K562 (cell line): ENCODE measurements at regions not wholly inside any gene's neighbourhood (a gene's known extent, or its start where the extent isn't known, plus 50 kb on each side); places are given as distances from the start of the nearest gene placed in this dataset.

ENCODE experiments used
- ATAC-seq: fragments of 200-7000 bp; cut with Tn5 transposase; 3 replicates; pipeline ENCODE4 v1.9.1; 2020; ENCODE audit warnings: moderate library complexity
- BruUV-seq: library from RNA; stranded (reverse); fragments of 400-500 nt; replicated peaks from 2 replicates; lab custom pipeline; 2021; lab: Mats Ljungman, UMichigan
- CTCF ChIA-PET: fragments of 300-600 bp; formaldehyde crosslinking; extraction: SDS; loops from one replicate; lab custom pipeline; 2021; ENCODE audit warnings: low intra/inter-chr PET ratio; lab: Yijun Ruan, JAX
- POLR2A ChIA-PET: fragments of 300-600, 350-650 bp; sonication (Branson Sonifier 250); formaldehyde crosslinking; extraction: SDS; loops from one replicate; lab custom pipeline; 2021; ENCODE audit warnings: antibody characterized with exemption, inconsistent platforms; lab: Yijun Ruan, JAX
- DNase-seq, 4 experiments: peaks; one replicate each; pipeline versions ENCODE4 v3.0.0 to v3.0.0-alpha.2; 2011 to 2018; ENCODE audit warnings: low spot score in 3 of 4, mixed read lengths in 3 of 4; ENCODE audit errors: extremely low read depth in 1 of 4
- FAIRE-seq: peaks from 2 replicates; lab custom pipeline; 2011; peaks lifted over from hg19 to GRCh38; lab: Jason Lieb, UNC
- H2AFZ ChIP-seq: 2 replicates; pipeline ENCODE4 v1.6.0; 2011; ENCODE audit warnings: low read depth, low read length, control low read depth, inconsistent platforms
- H3K27ac ChIP-seq: fragments of 200-600 bp; 3 replicates; pipeline ENCODE4 v1.8.0; 2011; ENCODE audit warnings: low read depth, mild to moderate bottlenecking, control low read depth, inconsistent platforms, low read length, moderate library complexity, mixed read lengths; ENCODE audit errors: extremely low read depth
- H3K27me3 ChIP-seq, 2 experiments: fragments of 300-600 bp in 1 of 2; 2 replicates in 1 of 2; 3 replicates in 1 of 2; pipeline versions ENCODE4 v1.6.0 to v1.8.0; 2011; ENCODE audit warnings: inconsistent platforms in 2 of 2, low read length in 2 of 2, mild to moderate bottlenecking in 1 of 2, mixed read lengths in 1 of 2, moderate library complexity in 1 of 2; ENCODE audit not compliant: control insufficient read depth in 2 of 2, insufficient read depth in 2 of 2
- H3K36me3 ChIP-seq: fragments of 300-600 bp; 3 replicates; pipeline ENCODE4 v1.8.0; 2011; ENCODE audit warnings: mild to moderate bottlenecking, low read length, inconsistent platforms; ENCODE audit not compliant: control insufficient read depth, insufficient read depth
- H3K4me1 ChIP-seq, 2 experiments: fragments of 200-600 bp in 1 of 2; replicated peaks in 1 of 2; 2 replicates in 1 of 2; 3 replicates in 1 of 2; pipeline versions ENCODE4 v1.5.1 to v1.8.0; 2011; ENCODE audit warnings: inconsistent platforms in 2 of 2, low read length in 2 of 2, mild to moderate bottlenecking in 1 of 2, mixed read lengths in 1 of 2, moderate library complexity in 1 of 2; ENCODE audit not compliant: control insufficient read depth in 2 of 2, insufficient read depth in 2 of 2
- H3K4me2 ChIP-seq: 2 replicates; pipeline ENCODE4 v1.6.1; 2011; ENCODE audit warnings: low read length, control low read depth, inconsistent platforms, mixed read lengths; ENCODE audit not compliant: insufficient read depth
- H3K4me3 ChIP-seq: fragments of 200-600 bp; sonication (generic), shearing (Covaris generic); 2 replicates; pipeline ENCODE4 v1.5.1; 2016; ENCODE audit warnings: control low read depth, inconsistent platforms
- H3K79me2 ChIP-seq: fragments of 200-600 bp; 3 replicates; pipeline ENCODE4 v1.8.0; 2011; ENCODE audit warnings: low read length, inconsistent platforms; ENCODE audit not compliant: control insufficient read depth, insufficient read depth
- H3K9ac ChIP-seq, 2 experiments: 2 replicates each; pipeline versions ENCODE4 v1.6.0 to v1.6.1; 2011; ENCODE audit warnings: low read depth in 2 of 2, low read length in 2 of 2, control low read depth in 1 of 2, inconsistent platforms in 1 of 2, mild to moderate bottlenecking in 1 of 2, mixed read lengths in 1 of 2; ENCODE audit not compliant: insufficient read depth in 1 of 2
- H3K9me1 ChIP-seq: one replicate; pipeline ENCODE4 v1.6.0; 2011; ENCODE audit warnings: inconsistent platforms, mild to moderate bottlenecking, low read length, moderate library complexity; ENCODE audit not compliant: control insufficient read depth, insufficient read depth
- H3K9me3 ChIP-seq: replicated peaks from 2 replicates; pipeline ENCODE4 v1.5.1; 2011; ENCODE audit warnings: low read depth, low read length, inconsistent platforms; ENCODE audit not compliant: control insufficient read depth, insufficient read depth
- H4K20me1 ChIP-seq: replicated peaks from 2 replicates; pipeline ENCODE4 v1.6.1; 2011; ENCODE audit warnings: low read length, inconsistent platforms, mixed read lengths; ENCODE audit not compliant: control insufficient read depth, insufficient read depth
- BRF2 ChIP-seq: IDR thresholded peaks from 3 replicates; pipeline ENCODE4 v1.6.1; 2011; ENCODE audit warnings: borderline replicate concordance, mild to moderate bottlenecking; ENCODE audit not compliant: insufficient read length, insufficient read depth
- HINFP ChIP-seq: fragments of 450-650 bp; conservative IDR thresholded peaks from 2 replicates; pipeline ENCODE4 v1.6.1; 2016; ENCODE audit warnings: missing genetic modification characterization, low read depth, mild to moderate bottlenecking, control low read depth, missing compliant biosample characterization
- KAT2B ChIP-seq: IDR thresholded peaks from one replicate; pipeline ENCODE4 v1.6.1; 2012; ENCODE audit warnings: low read depth, mild to moderate bottlenecking, control low read depth, inconsistent platforms, low read length, moderate library complexity
- NFRKB ChIP-seq: fragments of 450-650 bp; IDR thresholded peaks from 2 replicates; pipeline ENCODE4 v1.6.1; 2016; ENCODE audit warnings: low read depth
- ZNF592 ChIP-seq: fragments of 450-650 bp; IDR thresholded peaks from 2 replicates; pipeline ENCODE4 v1.6.1; 2017; ENCODE audit warnings: antibody characterized with exemption, mild to moderate bottlenecking
- ZNF609 ChIP-seq: sonication (generic); formaldehyde crosslinking; IDR thresholded peaks from 2 replicates; pipeline ENCODE4 v1.8.1; 2023; ENCODE audit warnings: missing genetic modification reagents, mild to moderate bottlenecking, borderline replicate concordance
- ZNF77 ChIP-seq: fragments of 250-450 bp; sonication (Bioruptor Pico); IDR thresholded peaks from 2 replicates; pipeline ENCODE4 v1.5.0; 2020
- WGBS: fragments of 100-300 bp; shearing (Covaris generic); methylation state at CpG from one replicate; pipeline ENCODE4 v1.1.6; 2016; ENCODE audit warnings: low coverage, mixed read lengths; ENCODE audit not compliant: insufficient coverage; ENCODE audit errors: missing lambda C conversion rate; 5-methylcytosine and 5-hydroxymethylcytosine counted together
- in situ Hi-C: fragments of 300-500 bp; cut with MboI; formaldehyde crosslinking; loops from 4 replicates; pipeline ENCODE4 v1.15.0; 2018; ENCODE audit warnings: inconsistent platforms, mixed read lengths
- intact Hi-C: fragments of 100-400 bp; cut with micrococcal nuclease; formaldehyde crosslinking; loops from 2 replicates; pipeline ENCODE4 v1.14.2; 2022

GRCh38 chr7:69110450-69111050 lies 487.7 kb upstream of the AUTS2 start:
- no peaks in the 10 kb centered on the region; a peak in 1 of 5 replicates for H3K27me3 ChIP-seq
- no peaks in the 10 kb centered on the region for H3K4me1 ChIP-seq
- DNase-seq (no peak), ATAC-seq (no peak), FAIRE-seq (no peak)
- no peaks in the 10 kb centered on the region for H4K20me1 ChIP-seq
- intact Hi-C loops, result no loop called here
- no peak overlapping the region for H3K9ac ChIP-seq
- BruUV-seq, result no TSS peak
- no peak for TF ChIP-seq ZNF609
- TF ChIP-seq BRF2, result no peak
- no peak for TF ChIP-seq KAT2B
- TF ChIP-seq ZNF592, result no peak
- TF ChIP-seq ZNF77 (CRISPR knock-in tag), result no peak
- TF ChIP-seq HINFP (tag), result no peak
- TF ChIP-seq NFRKB, result no peak
- H3K9me1 ChIP-seq, result no peaks in the 10 kb centered on the region
- H3K4me2 ChIP-seq, result no peak overlapping the region
- no peak overlapping the region for H2AFZ ChIP-seq
- WGBS, result 1% methylated on average over 10 of the region's 10 CpGs
- ChIA-PET POLR2A (interaction anchor here (1.0 kb wide), 1 partner anchor 18 kb away, joined by 3 read pairs; no protein-coding TSS in a partner anchor), CTCF (no interaction called here)
- H3K79me2 ChIP-seq, result no peaks in the 10 kb centered on the region
- H3K9me3 ChIP-seq, result no peaks in the 10 kb centered on the region
- in situ Hi-C loops, result no loop called here
- H3K27ac ChIP-seq, result no peak overlapping the region
- no peaks in the 10 kb centered on the region for H3K36me3 ChIP-seq
- H3K4me3 ChIP-seq, result no peak overlapping the region
